NCI-H748 (cell line): ENCODE measurements at regions not wholly inside any gene's neighbourhood (a gene's known extent, or its start where the extent isn't known, plus 50 kb on each side); places are given as distances from the start of the nearest gene placed in this dataset.
"Not testable (repeated sequence)": the region's sequence is repeated elsewhere in the genome, so short reads cannot be mapped to it uniquely, and the experiment has no call there.

Experiments used
- DNase-seq: peaks from one replicate; lab custom pipeline; 2025; ENCODE audit not compliant: unreplicated experiment; lab: John Stamatoyannopoulos, UW

DNA sequence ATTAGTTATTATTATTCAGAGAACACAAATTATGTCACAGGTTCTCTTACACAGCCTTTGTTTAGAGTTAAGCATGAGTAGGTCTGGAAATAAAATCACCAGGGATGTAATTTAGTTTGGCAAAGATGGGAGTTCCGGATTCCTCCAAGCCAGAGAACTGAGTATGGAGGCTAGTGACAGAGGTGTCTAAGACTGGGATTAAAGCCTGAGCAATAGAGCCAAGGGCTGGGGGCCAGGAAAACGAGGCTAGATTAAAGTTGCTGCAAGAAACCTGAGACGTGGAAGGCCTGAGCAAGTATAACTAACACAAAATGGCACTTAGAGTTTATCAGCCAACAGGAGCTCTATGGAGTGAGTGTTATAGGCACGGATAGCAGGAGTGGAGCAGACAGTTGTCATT is 381.6 kb downstream of the SRGAP2C start:
- no peak for DNase-seq

DNA sequence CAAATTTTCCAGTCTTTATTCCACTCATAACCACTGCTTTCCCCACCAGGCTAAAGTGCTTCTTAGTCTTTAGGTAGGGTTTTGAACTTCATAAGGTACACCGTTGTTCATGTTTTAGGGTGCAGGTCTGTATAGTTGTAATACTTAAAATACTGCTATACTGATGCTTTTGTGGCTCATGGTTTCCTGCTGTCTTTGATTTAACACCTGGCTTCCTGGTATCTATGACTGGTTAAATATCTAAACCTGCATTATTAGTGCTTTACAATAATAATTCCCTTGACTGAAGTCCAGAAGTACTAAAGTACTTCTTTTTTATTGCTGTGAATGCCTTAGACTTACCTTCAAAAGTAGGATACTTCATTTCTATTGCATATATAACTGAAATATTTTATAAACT is 384.7 kb downstream of the SRGAP2C start:
- no peak for DNase-seq

DNA sequence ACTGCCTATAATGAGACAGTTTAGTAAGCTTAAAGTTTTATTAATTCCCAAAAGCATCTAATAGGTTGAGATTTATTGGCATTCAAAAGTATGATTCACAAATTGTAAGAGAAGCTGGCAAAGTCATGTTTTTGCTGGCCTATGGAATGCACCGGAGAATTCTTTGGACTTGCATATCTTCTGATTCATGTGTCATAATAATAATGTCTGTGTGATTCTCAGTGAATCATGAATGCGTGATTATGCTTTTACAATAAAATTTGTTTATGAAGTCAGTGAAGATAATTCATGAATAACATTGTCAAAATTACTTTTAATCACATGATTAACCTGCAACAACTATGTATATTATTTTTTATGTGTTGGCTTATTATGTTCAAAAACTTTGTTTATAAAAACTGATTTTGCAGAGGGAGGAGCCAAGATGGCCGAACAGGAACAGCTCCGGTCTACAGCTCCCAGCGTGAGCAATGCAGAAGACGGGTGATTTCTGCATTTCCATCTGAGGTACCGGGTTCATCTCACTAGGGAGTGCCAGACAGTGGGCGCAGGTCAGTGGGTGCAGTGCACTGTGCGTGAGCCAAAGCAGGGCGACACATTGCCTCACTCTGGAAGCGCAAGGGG is 389.2 kb downstream of the SRGAP2C start:
- not testable (repeated sequence) for DNase-seq

DNA sequence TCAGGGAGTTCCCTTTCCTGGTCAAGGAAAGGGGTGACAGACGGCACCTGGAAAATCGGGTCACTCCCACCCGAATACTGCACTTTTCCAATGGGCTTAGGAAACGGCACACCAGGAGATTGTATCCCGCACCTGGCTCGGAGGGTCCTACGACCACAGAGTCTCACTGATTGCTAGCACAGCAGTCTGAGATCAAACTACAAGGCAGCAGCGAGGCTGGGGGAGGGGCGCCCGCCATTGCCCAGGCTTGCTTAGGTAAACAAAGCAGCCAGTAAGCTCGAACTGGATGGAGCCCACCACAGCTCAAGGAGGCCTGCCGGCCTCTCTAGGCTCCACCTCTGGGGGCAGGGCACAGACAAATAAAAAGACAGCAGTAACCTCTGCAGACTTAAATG is 389.7 kb downstream of the SRGAP2C start:
- DNase-seq = not testable (repeated sequence)

DNA sequence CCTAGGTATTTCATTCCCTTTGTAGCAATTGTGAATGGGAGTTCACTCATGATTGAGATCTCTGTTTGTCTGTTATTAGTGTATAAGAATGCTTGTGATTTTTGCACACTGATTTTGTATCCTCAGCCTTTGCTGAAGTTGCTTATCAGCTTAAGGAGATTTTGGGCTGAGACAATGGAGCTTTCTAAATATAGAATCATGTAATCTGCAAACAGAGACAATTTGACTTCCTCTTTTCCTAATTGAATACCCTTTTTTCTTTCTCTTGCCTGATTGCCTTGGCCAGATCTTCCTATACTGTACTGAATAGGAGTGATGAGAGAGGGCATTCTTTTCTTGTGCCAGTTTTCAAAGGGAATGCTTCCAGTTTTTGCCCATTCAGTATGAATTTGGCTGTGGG is 398.1 kb downstream of the SRGAP2C start:
- not testable (repeated sequence) for DNase-seq

DNA sequence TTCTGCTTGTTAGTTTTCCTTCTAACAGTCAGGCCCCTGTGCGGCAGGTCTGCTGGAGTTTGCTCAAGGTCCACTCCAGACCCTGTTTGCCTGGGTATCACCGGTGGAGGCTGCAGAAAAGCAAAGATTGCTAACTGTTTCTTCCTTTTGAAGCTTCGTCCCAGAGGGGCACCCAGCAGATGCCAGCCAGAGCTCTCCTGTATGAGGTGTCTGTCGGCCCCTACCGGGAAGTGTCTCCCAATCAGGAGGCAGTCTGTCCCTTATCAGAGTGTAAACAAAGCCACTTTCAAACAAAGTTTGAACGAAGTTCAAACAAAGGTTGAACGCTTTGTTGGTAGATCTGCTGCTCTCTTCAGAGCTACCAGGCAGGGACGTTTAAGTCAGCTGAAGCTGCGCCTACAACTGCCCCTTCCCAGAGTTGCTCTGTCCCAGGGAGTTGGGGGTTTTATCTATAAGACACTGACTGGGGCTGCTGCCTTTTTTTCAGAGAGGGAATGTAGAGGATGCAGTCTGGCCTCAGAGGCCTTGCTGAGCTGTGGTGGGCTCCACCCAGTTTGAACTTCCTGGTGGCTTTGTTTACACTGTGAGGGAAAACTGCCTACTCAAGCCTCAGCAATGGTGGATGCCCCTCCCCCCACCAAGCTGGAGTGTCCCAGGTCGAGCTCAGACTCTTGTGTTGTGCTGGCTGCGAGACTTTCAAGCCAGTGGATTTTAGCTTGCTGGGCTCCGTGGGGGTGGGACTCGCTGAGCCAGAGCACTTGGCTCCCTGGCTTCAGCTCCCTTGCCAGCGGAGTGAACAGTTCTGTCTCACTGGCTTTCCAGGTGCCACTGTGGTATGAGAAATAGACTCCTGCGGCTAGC is 401.8 kb downstream of the SRGAP2C start:
- no peak for DNase-seq

DNA sequence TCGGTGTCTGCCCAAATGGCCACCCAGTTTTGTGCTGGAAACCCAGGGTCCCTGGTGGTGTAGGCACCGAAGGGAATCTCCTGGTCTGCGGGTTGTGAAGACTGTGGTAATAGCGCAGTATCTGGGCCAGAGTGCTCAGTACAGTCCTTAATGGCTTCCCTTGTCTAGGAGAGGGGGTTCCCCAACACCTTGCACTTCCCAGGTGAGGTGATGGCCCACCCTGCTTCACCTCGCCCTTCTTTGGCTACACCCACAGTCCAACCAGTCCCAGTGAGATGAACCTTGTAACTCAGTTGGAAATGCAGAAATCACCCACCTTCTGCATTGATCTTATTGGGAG is 402.4 kb downstream of the SRGAP2C start:
- DNase-seq = no peak

DNA sequence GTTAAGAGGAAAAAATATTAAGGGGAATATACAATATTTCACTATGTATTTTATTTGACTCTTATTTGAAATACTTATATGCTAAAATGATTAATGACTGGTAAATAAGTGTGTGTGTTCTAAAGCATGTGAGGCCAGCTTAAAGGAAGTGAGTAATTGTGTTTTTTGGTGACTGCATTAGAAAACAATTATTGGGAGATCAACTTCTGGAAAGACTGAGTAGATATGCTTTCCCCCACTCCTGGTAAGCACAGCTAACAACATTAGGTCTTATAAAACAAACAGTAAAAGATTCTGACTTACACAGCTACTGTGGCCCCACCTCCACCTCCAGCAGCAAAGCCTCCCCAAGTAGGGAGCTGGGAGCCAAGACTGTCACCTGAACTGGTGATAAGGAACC is 403.0 kb downstream of the SRGAP2C start:
- no peak for DNase-seq

DNA sequence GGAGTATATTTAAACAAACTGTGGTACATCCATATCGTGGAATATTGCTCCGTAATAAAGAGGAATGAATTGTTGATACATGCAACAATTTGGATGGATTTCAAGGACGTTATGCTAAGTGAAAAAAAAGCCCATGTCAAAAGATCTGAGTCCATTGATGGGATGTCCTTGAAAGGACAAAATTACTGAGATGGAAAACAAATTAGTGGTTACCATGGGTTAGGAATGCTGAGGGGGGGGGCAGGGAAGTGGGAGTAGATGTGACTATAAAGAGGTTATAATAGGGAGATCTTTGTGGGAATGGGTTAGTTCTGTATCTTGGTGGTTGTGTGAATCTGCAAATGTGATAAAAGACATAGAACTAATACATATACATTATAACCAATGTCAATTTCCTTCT is 409.3 kb downstream of the SRGAP2C start:
- no peak for DNase-seq

DNA sequence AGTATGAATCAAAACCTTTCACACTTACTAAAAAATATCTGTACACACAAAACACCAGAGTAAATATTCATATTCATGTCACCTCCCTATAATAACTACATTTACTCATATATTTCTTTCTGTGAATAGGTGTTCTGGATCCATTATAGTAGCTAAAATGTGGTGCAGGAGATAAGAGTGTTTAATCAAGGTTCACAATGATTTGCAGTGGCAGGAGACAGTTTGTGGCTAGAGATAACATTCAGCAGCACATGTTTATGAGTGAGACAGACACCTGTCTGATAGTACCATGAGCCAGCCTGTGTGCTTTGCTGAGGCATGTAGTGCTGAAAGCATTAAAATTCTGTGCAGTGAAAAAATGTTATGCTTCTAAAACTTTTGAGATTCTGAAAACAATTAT is 410.3 kb downstream of the SRGAP2C start:
- DNase-seq = no peak

DNA sequence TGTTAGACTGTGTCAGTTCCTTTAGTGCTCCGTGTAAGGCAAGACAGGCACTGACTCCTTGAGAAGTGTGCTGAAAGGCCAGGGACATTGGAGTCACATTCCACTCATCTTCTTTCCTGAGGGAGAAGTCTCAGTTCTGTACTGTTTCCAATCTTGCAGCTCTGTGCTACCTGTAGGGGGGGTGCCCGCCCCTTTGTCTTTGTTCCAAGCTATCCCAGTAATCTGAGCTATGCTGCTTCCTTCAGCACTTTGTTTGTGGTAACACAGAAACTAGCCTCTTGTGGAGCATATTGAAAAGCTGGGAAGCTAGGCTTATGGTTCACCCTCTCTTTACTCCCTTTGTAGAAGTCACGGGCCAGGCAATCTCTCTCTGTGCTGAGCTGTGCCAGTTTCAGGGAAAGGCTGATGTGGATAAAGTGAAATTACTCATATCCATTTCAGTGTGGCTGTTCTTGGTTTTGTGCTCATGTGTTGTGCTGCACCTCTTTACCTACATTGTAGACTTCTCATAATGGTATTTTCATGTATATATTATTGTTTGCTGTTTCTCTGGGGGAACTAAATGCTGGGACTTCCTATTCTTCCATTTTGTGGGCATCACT is 420.2 kb downstream of the SRGAP2C start:
- DNase-seq = not testable (repeated sequence)

DNA sequence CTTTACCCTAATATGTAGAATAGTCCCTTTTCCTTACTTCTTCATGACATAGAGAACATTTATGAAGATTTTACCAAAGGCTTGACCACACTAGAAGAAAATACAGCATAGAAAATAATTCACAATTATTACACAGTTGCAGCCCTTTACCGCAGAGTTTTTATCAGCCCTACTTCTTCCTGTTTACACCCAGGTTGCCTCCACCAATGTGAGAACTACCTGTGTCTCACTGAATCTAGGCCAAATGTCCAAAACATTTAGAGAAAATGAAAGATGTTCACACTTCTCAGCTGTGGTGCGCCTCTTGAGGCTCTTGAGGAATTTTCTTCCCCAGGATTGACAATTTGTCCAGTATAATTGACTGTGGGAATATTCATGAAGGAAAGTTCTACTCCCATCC is 422.7 kb downstream of the SRGAP2C start:
- not testable (repeated sequence) for DNase-seq
